Spleen (tissue), 7 donors: ENCODE measurements at regions not wholly inside any gene's neighbourhood (a gene's known extent, or its start where the extent isn't known, plus 50 kb on each side); places are given as distances from the start of the nearest gene placed in this dataset.

Source experiments
- POLR2A ChIP-seq, 3 donors: fragments of 450-650 bp; IDR thresholded peaks; one replicate each; pipeline ENCODE4 v1.5.1; 2017; ENCODE audit warnings: antibody characterized with exemption in 3 of 3, mild to moderate bottlenecking in 1 of 3
- POLR2AphosphoS5 ChIP-seq, 3 donors: sonication (generic); formaldehyde crosslinking; IDR thresholded peaks; one replicate each; pipeline ENCODE4 v1.5.1; 2017; ENCODE audit warnings: antibody characterized with exemption in 3 of 3
- TF ChIP-seq, protein P1 (sequence below), 11 experiments: fragments of 200-600 bp in 7 of 11; fragments of 450-650 bp in 4 of 11; sonication (generic) in 4 of 11; IDR thresholded peaks in 8 of 11; conservative IDR thresholded peaks in 3 of 11; 1 replicate in 7 of 11; 2 replicates in 4 of 11; pipeline versions ENCODE4 v1.4.0 to v1.8.0; 2016 to 2021; ENCODE audit warnings: antibody characterized with exemption in 11 of 11, inconsistent platforms in 4 of 11, mild to moderate bottlenecking in 1 of 11
- donor health status: DM: no; HTN: no; CAD: no; lungs with moderate emphysema.
- donor health status: DM: no; HTN: no; CAD: no.
- donor health status: DM: no; HTN: no; CAD: no.

DNA sequence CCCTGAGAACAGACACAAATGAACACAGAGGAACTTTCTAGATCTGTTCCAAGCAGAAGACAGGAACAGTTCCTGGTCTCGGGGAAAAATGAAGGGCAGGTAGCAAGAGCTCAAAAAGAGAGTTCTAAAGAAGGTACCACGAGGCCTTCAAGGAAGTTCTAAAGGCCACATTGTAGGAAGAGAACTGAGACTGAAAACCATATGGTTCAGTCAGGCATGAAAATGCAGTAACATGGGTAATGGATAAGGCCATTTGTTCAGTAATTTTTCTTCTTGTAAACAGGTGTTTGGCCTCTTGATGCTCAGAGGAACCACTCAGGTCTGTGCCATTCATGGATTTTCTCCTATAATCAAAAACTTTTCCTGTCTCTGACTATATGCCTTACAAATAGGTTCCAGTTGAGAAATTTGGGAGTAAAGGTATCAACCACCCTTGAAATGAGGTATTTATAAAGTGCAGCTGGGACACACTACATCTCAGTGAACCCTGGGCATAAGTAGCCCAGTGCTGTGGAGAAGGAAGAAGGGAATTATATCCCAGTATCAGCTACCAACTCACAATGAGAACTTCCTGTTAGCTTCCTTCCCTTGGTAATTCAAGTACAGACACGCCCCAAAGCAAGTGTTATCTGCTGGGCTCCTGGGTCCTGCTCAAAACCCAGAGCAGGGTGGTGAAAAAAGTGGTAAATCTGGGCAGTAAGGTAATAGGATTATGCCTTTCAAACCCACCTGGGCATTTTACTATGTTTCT, 277.9 kb downstream of the KLHL13 start:
- TF ChIP-seq POLR2AphosphoS5 (IDR thresholded peaks at IDR 0.05): no peak
- no peak for TF ChIP-seq POLR2A (IDR thresholded peaks at IDR 0.05)
- TF ChIP-seq, protein P1, sequence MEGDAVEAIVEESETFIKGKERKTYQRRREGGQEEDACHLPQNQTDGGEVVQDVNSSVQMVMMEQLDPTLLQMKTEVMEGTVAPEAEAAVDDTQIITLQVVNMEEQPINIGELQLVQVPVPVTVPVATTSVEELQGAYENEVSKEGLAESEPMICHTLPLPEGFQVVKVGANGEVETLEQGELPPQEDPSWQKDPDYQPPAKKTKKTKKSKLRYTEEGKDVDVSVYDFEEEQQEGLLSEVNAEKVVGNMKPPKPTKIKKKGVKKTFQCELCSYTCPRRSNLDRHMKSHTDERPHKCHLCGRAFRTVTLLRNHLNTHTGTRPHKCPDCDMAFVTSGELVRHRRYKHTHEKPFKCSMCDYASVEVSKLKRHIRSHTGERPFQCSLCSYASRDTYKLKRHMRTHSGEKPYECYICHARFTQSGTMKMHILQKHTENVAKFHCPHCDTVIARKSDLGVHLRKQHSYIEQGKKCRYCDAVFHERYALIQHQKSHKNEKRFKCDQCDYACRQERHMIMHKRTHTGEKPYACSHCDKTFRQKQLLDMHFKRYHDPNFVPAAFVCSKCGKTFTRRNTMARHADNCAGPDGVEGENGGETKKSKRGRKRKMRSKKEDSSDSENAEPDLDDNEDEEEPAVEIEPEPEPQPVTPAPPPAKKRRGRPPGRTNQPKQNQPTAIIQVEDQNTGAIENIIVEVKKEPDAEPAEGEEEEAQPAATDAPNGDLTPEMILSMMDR (IDR thresholded peaks at IDR 0.05 in 8 of 11, conservative IDR thresholded peaks at IDR 0.05 in 3 of 11): no peak
